Upper lobe of left lung (tissue), 6 donors: ENCODE measurements at regions not wholly inside any gene's neighbourhood (a gene's known extent, or its start where the extent isn't known, plus 50 kb on each side); places are given as distances from the start of the nearest gene placed in this dataset.

ENCODE experiments used
- ATAC-seq, 2 donors: fragments of 200-7000 bp; cut with Tn5 transposase; one replicate each; pipeline ENCODE4 v1.9.1; 2022; ENCODE audit warnings: mild to moderate bottlenecking in 2 of 2, moderate library complexity in 2 of 2; ENCODE audit not compliant: low FRiP score in 2 of 2
- DNase-seq, 2 donors: peaks; one replicate each; pipeline ENCODE4 v3.0.0-alpha.2; 2019 to 2020
- H3K27ac ChIP-seq, 4 donors: fragments of 200-600 bp; sonication (generic); one replicate each; pipeline ENCODE4 v1.5.1; 2016 to 2019
- H3K27me3 ChIP-seq, 4 donors: fragments of 200-600 bp; sonication (generic); one replicate each; pipeline ENCODE4 v1.5.1; 2017 to 2019
- H3K36me3 ChIP-seq, 4 donors: fragments of 200-600 bp; sonication (generic); one replicate each; pipeline ENCODE4 v1.5.1; 2016 to 2019
- H3K4me1 ChIP-seq, 4 donors: fragments of 200-600 bp; sonication (generic); one replicate each; pipeline ENCODE4 v1.5.1; 2018 to 2019
- H3K4me3 ChIP-seq, 4 donors: fragments of 200-600 bp; sonication (generic); one replicate each; pipeline ENCODE4 v1.5.1; 2017 to 2019; ENCODE audit warnings: mild to moderate bottlenecking in 2 of 4, moderate library complexity in 1 of 4
- H3K9me3 ChIP-seq, 4 donors: fragments of 200-600 bp; sonication (generic); one replicate each; pipeline ENCODE4 v1.5.1; 2018 to 2019
- CTCF ChIP-seq, 6 experiments: fragments of 450-650 bp in 4 of 6; fragments of 200-600 bp in 2 of 6; sonication (generic) in 2 of 6; IDR thresholded peaks; one replicate each; pipeline ENCODE4 v1.5.1; 2016 to 2019; ENCODE audit warnings: antibody characterized with exemption in 6 of 6
- EP300 ChIP-seq, 4 donors: sonication (generic); formaldehyde crosslinking; IDR thresholded peaks; one replicate each; pipeline ENCODE4 v1.5.1; 2017; ENCODE audit warnings: antibody characterized with exemption in 4 of 4, control low read depth in 2 of 4
- POLR2A ChIP-seq, 4 donors: fragments of 450-650 bp; IDR thresholded peaks; one replicate each; pipeline ENCODE4 v1.5.1; 2016 to 2017; ENCODE audit warnings: antibody characterized with exemption in 4 of 4, mild to moderate bottlenecking in 2 of 4
- POLR2AphosphoS5 ChIP-seq, 2 donors: sonication (generic); formaldehyde crosslinking; IDR thresholded peaks; one replicate each; pipeline ENCODE4 v1.5.1; 2017; ENCODE audit warnings: antibody characterized with exemption in 2 of 2
- WGBS, 2 donors: methylation state at CpG; one replicate each; pipeline ENCODE4 v1.1.5; 2017 to 2018; 5-methylcytosine and 5-hydroxymethylcytosine counted together
- donor health status: DM: no; HTN: no; CAD: no; lungs with moderate emphysema.
- donor health status: DM: no; HTN: yes; CAD: no; lungs with severe emphysema.

- TF ChIP-seq POLR2A (IDR thresholded peaks at IDR 0.05): no peak
- TF ChIP-seq POLR2AphosphoS5 (IDR thresholded peaks at IDR 0.05): no peak
- no peak for TF ChIP-seq EP300 (IDR thresholded peaks at IDR 0.05)
- TF ChIP-seq CTCF (IDR thresholded peaks at IDR 0.05): no peak
- Histone ChIP-seq H3K36me3 (no peaks in the 10 kb centered on the region), H3K9me3 (no peaks in the 10 kb centered on the region), H3K27ac (no peak overlapping the region), H3K4me3 (no peak overlapping the region), H3K4me1 (no peaks in the 10 kb centered on the region), H3K27me3 (no peaks in the 10 kb centered on the region)
- ATAC-seq (no peak), DNase-seq (no peak)
- 89% methylated on average over 4 of the region's 4 CpGs for WGBS, 2 donors
Measured at GRCh38 chr2:126828051-126828450, 70.6 kb upstream of the TEX51 start.

- Histone ChIP-seq H3K9me3 (no peaks in the 10 kb centered on the region), H3K4me1 (no peaks in the 10 kb centered on the region), H3K36me3 (no peaks in the 10 kb centered on the region), H3K4me3 (no peak overlapping the region), H3K27ac (no peak overlapping the region), H3K27me3 (no peaks in the 10 kb centered on the region)
- 55 to 63% methylated on average over 4 of the region's 4 CpGs for WGBS, 2 donors
- ATAC-seq: no peak
- DNase-seq: no peak
- no peak for TF ChIP-seq POLR2AphosphoS5 (IDR thresholded peaks at IDR 0.05)
- no peak for TF ChIP-seq POLR2A (IDR thresholded peaks at IDR 0.05)
- no peak for TF ChIP-seq EP300 (IDR thresholded peaks at IDR 0.05)
- TF ChIP-seq CTCF (IDR thresholded peaks at IDR 0.05): no peak
Measured at GRCh38 chr2:126828491-126828890, 70.2 kb upstream of the TEX51 start.

- Histone ChIP-seq H3K4me3 (no peak overlapping the region), H3K36me3 (no peaks in the 10 kb centered on the region), H3K27me3 (no peaks in the 10 kb centered on the region), H3K27ac (no peak overlapping the region), H3K4me1 (no peaks in the 10 kb centered on the region), H3K9me3 (no peaks in the 10 kb centered on the region)
- 66 to 71% methylated on average over 13 to 14 of the region's 14 CpGs for WGBS, 2 donors
- DNase-seq (no peak), ATAC-seq (peak in 1 of 2 donors; percentile 54)
- TF ChIP-seq EP300 (IDR thresholded peaks at IDR 0.05): no peak
- TF ChIP-seq CTCF (IDR thresholded peaks at IDR 0.05): no peak
- no peak for TF ChIP-seq POLR2AphosphoS5 (IDR thresholded peaks at IDR 0.05)
- TF ChIP-seq POLR2A (IDR thresholded peaks at IDR 0.05): no peak
Measured at GRCh38 chr2:126831234-126832005, 67.3 kb upstream of the TEX51 start.

- no peaks in the 10 kb centered on the region for H3K36me3 ChIP-seq
- TF ChIP-seq POLR2A (IDR thresholded peaks at IDR 0.05) (no peak), EP300 (IDR thresholded peaks at IDR 0.05) (no peak), POLR2AphosphoS5 (IDR thresholded peaks at IDR 0.05) (no peak), CTCF (IDR thresholded peaks at IDR 0.05) (no peak)
- no peaks in the 10 kb centered on the region for H3K9me3 ChIP-seq
- no peak overlapping the region for H3K27ac ChIP-seq
- ATAC-seq (peak in 1 of 2 donors; percentile 57), DNase-seq (no peak)
- H3K27me3 ChIP-seq: no peaks in the 10 kb centered on the region
- no peaks in the 10 kb centered on the region for H3K4me1 ChIP-seq
- no peak overlapping the region for H3K4me3 ChIP-seq
Measured at GRCh38 chr2:126832014-126832413, 66.7 kb upstream of the TEX51 start.

- ATAC-seq: no peak
- H3K9me3 ChIP-seq: no peaks in the 10 kb centered on the region
- no peak overlapping the region for H3K4me3 ChIP-seq
- TF ChIP-seq EP300 (IDR thresholded peaks at IDR 0.05) (no peak), POLR2AphosphoS5 (IDR thresholded peaks at IDR 0.05) (no peak), POLR2A (IDR thresholded peaks at IDR 0.05) (no peak), CTCF (IDR thresholded peaks at IDR 0.05) (no peak)
- H3K27ac ChIP-seq: no peak overlapping the region
- H3K4me1 ChIP-seq: no peaks in the 10 kb centered on the region
- DNase-seq: no peak
- H3K27me3 ChIP-seq: no peaks in the 10 kb centered on the region
- WGBS, 2 donors: 81 to 89% methylated on average over 4 to 5 of the region's 5 CpGs
- H3K36me3 ChIP-seq: no peaks in the 10 kb centered on the region
Measured at GRCh38 chr2:126832757-126833156, 65.9 kb upstream of the TEX51 start.
